ENCODE measurements at regions not wholly inside any gene's neighbourhood (a gene's known extent, or its start where the extent isn't known, plus 50 kb on each side); places are given as distances from the start of the nearest gene placed in this dataset.

GRCh38 chr13:52933547-52934210, 85.2 kb upstream of the PCDH8 start:
- no peak for DNase-seq (ENCODE audit: low spot score)
- TF ChIP-seq CTCF (conservative IDR thresholded peaks at IDR 0.05; ENCODE audit: low read depth), result no peak
- CTCF ChIA-PET, result interaction anchor here (1.1 kb wide), 1 partner anchor 35 kb away, joined by 3 read pairs; no protein-coding TSS in a partner anchor
- POLR2A ChIA-PET (ENCODE audit: low non-redundant PET), result no interaction called here
- H3K27ac ChIP-seq, result no peak overlapping the region

- TF ChIP-seq CTCF (conservative IDR thresholded peaks at IDR 0.05; ENCODE audit: low read depth), result no peak
- no peak overlapping the region for H3K27ac ChIP-seq
- CTCF ChIA-PET, result no interaction called here
- DNase-seq (ENCODE audit: low spot score), result no peak
- POLR2A ChIA-PET (ENCODE audit: low non-redundant PET), result no interaction called here
Measured at GRCh38 chr13:52933099-52933498, 84.7 kb upstream of the PCDH8 start.

GRCh38 chr13:52932649-52933048, 84.2 kb upstream of the PCDH8 start:
- POLR2A ChIA-PET (ENCODE audit: low non-redundant PET), result no interaction called here
- CTCF ChIA-PET, result no interaction called here
- no peak for TF ChIP-seq CTCF (conservative IDR thresholded peaks at IDR 0.05; ENCODE audit: low read depth)
- no peak for DNase-seq (ENCODE audit: low spot score)
- H3K27ac ChIP-seq, result no peak overlapping the region

- POLR2A ChIA-PET (ENCODE audit: low non-redundant PET), result no interaction called here
- DNase-seq (ENCODE audit: low spot score), result no peak
- no peak for TF ChIP-seq CTCF (conservative IDR thresholded peaks at IDR 0.05; ENCODE audit: low read depth)
- H3K27ac ChIP-seq, result no peak overlapping the region
- CTCF ChIA-PET, result interaction anchor here (1.0 kb wide), 1 partner anchor 85 kb away, joined by 3 read pairs; no protein-coding TSS in a partner anchor
Measured at GRCh38 chr13:52931539-52932431, 83.3 kb upstream of the PCDH8 start.

- POLR2A ChIA-PET (ENCODE audit: low non-redundant PET), result no interaction called here
- TF ChIP-seq CTCF (conservative IDR thresholded peaks at IDR 0.05; ENCODE audit: low read depth), result no peak
- DNase-seq (ENCODE audit: low spot score), result no peak
- no peak overlapping the region for H3K27ac ChIP-seq
- CTCF ChIA-PET, result interaction anchor here (1.0 kb wide), 1 partner anchor 84 kb away, joined by 3 read pairs; no protein-coding TSS in a partner anchor
Measured at GRCh38 chr13:52931131-52931530, 82.7 kb upstream of the PCDH8 start.

- no peak for TF ChIP-seq CTCF (conservative IDR thresholded peaks at IDR 0.05; ENCODE audit: low read depth)
- CTCF ChIA-PET, result no interaction called here
- DNase-seq (ENCODE audit: low spot score), result no peak
- POLR2A ChIA-PET (ENCODE audit: low non-redundant PET), result no interaction called here
- H3K27ac ChIP-seq, result no peak overlapping the region
Measured at GRCh38 chr13:52929846-52930245, 81.4 kb upstream of the PCDH8 start.

Data from RWPE1 (cell line).